NOMO-1 treated with DMSO at 0.1 percent for 48 hours (cell line): ENCODE measurements at regions not wholly inside any gene's neighbourhood (a gene's known extent, or its start where the extent isn't known, plus 50 kb on each side); places are given as distances from the start of the nearest gene placed in this dataset.
"Not testable (repeated sequence)": the region's sequence is repeated elsewhere in the genome, so short reads cannot be mapped to it uniquely, and the experiment has no call there.

ENCODE experiments used
- DNase-seq: peaks from one replicate; lab custom pipeline; 2025; ENCODE audit not compliant: unreplicated experiment; lab: John Stamatoyannopoulos, UW

GRCh38 chr13:54248306-54248705, 1219.7 kb downstream of the OLFM4 start:
- DNase-seq: no peak

DNA sequence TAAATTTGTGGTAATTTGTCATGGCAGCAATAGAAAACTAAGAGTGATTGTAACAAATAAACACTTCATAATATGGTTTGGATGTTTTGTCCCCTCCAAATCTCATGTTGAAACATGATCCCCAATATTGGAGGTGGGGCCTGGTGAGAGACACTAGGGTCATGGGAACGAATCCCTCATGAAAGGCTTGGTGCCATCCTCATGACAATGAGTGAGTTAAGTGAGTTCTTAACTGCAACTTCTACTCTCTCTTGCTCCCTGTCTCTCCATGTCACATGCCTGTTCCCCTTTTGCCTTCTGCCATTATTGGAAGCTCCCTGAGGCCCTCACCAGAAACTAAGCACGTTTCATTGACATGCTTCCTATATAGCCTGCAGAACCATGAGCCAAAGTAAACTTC, 1233.2 kb downstream of the OLFM4 start:
- no peak for DNase-seq

DNA sequence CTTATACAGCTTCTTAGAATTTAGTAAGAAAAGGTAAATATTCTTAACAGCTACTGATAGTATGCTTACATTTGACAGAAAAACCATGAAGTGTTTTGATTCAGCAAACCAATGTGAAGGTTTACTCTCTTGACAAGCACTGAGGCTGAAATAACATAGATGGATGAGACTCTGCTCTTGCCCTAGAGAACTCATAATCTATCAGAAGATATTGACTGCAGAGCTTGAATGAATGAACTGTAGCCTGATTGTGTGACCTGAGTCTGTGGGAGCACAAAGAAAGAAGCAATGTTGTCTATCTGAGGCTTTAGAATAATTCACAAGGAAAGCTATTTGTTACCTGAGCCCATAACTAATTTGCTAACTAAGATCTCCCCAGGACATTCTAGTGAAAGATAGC, 1235.3 kb downstream of the OLFM4 start:
- DNase-seq: no peak

DNA sequence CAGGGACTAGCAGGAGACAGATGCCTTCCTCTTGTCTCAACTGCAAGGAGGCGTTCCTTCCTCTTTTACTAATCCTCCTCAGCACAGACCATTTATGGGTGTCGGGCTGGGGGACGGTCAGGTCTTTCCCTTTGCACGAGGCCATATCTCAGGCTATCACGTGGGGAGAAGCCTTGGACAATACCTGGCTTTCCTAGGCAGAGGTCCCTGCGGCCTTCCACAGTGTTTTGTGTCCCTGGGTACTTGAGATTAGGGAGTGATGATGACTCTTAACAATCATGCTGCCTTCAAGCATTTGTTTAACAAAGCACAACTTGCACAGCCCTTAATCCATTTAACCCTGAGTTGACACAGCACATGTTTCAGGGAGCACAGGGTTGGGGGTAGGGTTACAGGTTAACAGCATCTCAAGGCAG, 1238.6 kb downstream of the OLFM4 start:
- not testable (repeated sequence) for DNase-seq

DNA sequence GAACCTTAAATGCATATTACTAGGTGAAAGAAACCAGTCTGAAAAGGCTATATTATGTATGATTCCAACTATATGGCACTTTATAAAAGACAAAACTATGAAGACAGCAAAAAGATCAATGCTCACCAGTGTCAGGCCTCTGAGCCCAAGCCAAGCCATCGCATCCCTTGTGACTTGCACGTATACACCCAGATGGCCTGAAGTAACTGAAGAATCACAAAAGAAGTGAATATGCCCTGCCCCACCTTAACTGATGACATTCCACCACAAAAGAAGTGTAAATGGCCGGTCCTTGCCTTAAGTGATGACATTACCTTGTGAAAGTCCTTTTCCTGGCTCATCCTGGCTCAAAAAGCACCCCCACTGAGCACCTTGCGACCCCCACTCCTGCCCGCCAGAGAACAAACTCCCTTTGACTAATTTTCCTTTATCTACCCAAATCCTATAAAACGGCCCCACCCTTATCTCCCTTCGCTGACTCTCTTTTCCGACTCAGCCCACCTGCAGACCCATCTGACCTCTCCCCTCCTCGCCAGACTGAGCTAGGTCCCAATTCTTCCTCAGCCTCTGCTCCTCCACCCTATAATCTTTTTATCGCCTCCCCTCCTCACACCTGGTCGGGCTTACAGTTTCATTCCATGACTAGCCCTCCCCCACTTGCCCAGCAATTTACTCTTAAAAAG, 1239.5 kb downstream of the OLFM4 start:
- not testable (repeated sequence) for DNase-seq

DNA sequence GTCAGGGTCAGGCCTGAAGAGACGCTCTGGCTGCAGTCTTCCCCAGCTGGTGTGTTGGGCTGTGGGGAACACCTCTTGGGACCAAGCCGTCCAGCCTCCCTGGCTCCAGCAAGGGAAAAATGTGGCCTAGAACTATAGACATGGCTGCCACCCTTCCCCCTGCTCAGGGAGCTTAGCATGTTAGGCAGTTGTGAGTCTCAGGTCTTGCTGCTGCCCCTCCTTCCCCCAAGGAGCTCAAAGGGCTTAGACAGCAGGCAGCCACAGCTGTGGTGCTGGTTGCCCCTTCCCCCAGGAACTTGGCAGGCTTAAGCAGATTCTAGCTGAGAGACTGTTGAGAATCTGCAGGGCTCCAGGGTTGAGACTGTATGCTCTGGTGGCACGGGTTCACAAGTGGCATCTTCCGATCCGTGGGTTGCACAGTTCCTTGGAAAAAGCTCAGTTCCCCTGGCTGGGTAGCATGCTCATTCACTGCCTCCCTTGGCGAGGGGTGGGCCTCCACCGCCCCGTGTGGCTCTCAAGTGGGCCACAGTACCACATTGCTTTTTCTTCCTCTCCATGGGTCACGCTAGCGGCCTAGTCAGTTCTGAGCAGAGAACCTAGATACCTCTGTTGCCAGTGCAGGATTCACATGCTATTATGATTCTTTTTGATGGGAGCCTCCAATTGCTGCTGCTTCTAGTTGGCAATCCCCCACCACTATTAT, 1258.6 kb downstream of the OLFM4 start:
- no peak for DNase-seq

GRCh38 chr13:54301085-54301484, 1272.5 kb downstream of the OLFM4 start:
- no peak for DNase-seq

GRCh38 chr13:54305377-54305776, 1276.8 kb downstream of the OLFM4 start:
- DNase-seq: no peak

- no peak for DNase-seq
These were observed 1284.3 kb downstream of the OLFM4 start for GRCh38 chr13:54312885-54313284.

GRCh38 chr13:54317722-54318121, 1289.1 kb downstream of the OLFM4 start:
- no peak for DNase-seq

GRCh38 chr13:54337540-54337939, 1308.9 kb downstream of the OLFM4 start:
- no peak for DNase-seq

DNA sequence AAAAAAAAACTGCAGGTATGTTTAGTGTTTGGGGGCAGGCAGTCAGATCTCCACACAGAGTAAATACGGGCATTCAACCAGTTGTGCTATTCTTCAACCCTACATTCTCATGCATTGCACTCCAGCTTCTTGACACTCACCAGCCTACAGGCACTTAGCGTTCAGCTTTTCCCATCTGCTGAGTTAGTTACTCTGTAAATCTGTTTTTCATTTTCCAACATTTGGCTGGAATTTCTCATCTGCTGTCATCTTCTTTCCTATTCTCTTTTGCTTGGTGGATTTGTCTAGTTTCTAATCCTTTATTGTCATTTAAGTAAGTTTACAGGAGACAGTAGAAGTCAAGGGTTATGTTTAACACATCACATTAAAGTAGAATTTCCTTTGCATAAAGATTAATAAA, 1318.9 kb downstream of the OLFM4 start:
- no peak for DNase-seq

- DNase-seq: no peak
These were observed 1327.6 kb downstream of the OLFM4 start for GRCh38 chr13:54356209-54356608.

DNA sequence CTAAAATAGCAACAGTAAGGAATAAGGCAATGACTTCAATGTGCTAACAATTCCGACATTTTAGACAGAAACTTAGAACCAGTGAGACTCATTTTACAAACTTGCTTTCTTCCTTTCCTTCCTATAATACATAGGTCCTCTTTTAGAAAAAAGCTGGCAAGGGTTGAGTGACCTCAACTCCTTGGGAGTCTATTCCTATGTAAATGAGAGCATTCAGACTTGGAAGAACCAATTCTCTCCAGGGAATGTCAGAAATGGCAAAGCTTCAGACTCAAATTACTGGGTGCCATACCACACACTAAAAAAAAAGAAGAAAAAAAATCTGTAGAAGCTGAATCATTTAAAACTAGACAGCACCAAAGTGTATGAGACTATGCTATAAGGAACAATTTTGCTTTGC, 1328.2 kb downstream of the OLFM4 start:
- DNase-seq: no peak

GRCh38 chr13:54357284-54357933, 1328.8 kb downstream of the OLFM4 start:
- no peak for DNase-seq

- DNase-seq: no peak
These were observed 1332.8 kb downstream of the OLFM4 start for GRCh38 chr13:54361460-54361859.

DNA sequence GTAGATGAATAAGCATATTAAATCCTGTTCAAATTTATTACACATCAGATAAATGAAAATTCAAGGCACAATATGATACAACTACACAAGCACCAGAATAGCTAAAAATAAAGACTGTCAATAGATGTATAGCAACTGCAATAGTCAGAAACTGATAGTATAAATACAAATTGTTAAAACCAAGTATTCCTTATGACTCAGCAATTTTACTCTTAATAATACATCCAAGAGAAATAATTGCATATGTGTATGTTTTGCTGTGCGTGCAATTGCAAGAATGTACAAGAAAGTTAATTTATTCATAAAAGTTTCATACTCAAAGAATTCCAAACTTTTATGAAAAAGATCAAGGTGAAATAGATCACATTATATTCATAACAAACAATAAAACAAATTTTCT, 1338.1 kb downstream of the OLFM4 start:
- no peak for DNase-seq

DNA sequence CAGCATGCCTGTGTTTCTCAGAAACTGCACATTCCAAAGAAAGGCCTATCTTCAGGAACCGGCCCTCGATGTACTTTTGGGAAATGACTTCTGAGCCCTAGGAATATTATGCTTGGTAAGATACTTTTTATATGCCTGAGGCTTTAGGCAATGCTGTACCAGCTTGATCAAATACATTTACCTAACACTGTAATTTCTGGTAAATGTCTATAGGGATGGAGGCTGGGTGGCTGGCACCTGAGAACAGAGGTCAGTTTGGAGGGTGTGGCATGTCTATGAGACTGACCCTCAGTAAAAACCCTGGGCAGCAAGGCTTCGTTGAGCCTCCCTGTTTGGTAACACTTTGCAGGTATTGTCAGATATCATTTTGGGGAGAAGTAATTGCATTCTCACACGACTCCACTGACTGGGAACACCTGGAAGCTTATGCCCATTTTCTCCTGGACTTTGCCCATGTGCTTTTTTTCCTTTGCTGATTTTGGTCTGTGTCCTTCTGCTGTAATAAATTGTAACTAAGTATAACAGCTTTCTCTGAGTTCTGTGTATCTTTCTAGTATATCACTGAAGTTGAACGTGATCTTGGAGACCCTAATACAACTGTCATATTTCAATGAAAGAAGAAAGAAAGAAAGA, 1339.1 kb downstream of the OLFM4 start:
- no peak for DNase-seq

GRCh38 chr13:54368387-54368786, 1339.8 kb downstream of the OLFM4 start:
- no peak for DNase-seq

- no peak for DNase-seq
These were observed 1344.6 kb downstream of the OLFM4 start for GRCh38 chr13:54373211-54373610.

DNA sequence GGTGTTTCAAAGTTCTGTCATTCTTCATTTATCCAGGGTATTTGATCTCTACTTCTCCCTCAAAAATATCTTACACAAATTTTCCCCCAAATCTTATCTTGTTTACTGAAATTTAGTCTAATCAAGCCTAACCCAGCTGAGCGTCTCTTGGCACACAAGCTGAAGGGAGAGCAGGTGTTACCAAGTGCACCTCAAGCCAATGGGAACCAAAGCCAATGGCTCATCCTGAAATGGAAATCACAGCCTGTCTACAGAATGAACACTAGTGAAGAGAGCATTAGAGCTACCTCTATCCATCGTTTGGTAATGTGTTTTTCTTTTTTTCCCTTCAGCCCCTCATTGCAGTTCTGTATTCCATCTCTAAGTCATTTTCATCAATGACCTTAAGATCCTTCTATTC, 1350.8 kb downstream of the OLFM4 start:
- DNase-seq: no peak

DNA sequence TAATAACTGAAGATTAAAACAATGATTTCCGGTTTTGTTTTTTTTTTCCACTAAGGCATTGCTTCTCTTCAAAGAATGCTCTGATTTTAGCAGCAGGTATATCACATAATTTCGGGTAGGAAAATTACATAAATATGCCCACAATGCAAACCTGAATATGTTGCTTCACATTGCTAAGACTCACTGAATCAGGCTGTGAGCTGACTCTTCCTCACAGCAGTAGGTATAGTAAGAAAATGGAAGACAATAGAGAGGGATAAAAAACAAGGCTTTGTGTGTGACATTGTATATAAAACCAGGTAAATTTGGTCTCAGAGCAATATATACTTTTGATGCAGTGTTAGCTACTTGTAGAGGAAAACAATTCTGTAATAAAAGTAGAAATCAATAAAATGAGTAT, 1355.0 kb downstream of the OLFM4 start:
- DNase-seq: no peak
